GM23248 (cell line): ENCODE measurements at regions not wholly inside any gene's neighbourhood (a gene's known extent, or its start where the extent isn't known, plus 50 kb on each side); places are given as distances from the start of the nearest gene placed in this dataset.

ENCODE experiments used
- EZH2 ChIP-seq: fragments of 200-600 bp; sonication (generic); IDR thresholded peaks from 2 replicates; pipeline ENCODE4 v1.6.1; 2018; ENCODE audit warnings: antibody characterized with exemption, mild to moderate bottlenecking; ENCODE audit not compliant: insufficient read depth, poor library complexity, severe bottlenecking
- EZH2phosphoT487 ChIP-seq: fragments of 200-600 bp; sonication (generic); IDR thresholded peaks from 2 replicates; pipeline ENCODE4 v1.6.1; 2018; ENCODE audit warnings: antibody characterized with exemption, moderate library complexity, mild to moderate bottlenecking, low read depth; ENCODE audit not compliant: insufficient read depth

- TF ChIP-seq EZH2phosphoT487 (no peak), EZH2 (no peak)
Observed at GRCh38 chr3:145087038-145087437, 1073.9 kb downstream of the PLOD2 start.
